BE2C (cell line): ENCODE measurements at regions not wholly inside any gene's neighbourhood (a gene's known extent, or its start where the extent isn't known, plus 50 kb on each side); places are given as distances from the start of the nearest gene placed in this dataset.
A peak's percentile ranks its signal among the peaks of the same experiment; 100 is the strongest.
"Not testable (repeated sequence)": the region's sequence is repeated elsewhere in the genome, so short reads cannot be mapped to it uniquely, and the experiment has no call there.

ENCODE experiments used
- DNase-seq: peaks from one replicate; pipeline ENCODE4 v3.0.0-alpha.2; 2020
- H3K27me3 ChIP-seq: fragments of 250-450 bp; sonication (Bioruptor Pico); 2 replicates; pipeline ENCODE4 v1.5.1; 2020; ENCODE audit warnings: mild to moderate bottlenecking
- H3K36me3 ChIP-seq: fragments of 250-450 bp; sonication (Bioruptor Pico); 2 replicates; pipeline ENCODE4 v1.5.1; 2020; ENCODE audit warnings: mild to moderate bottlenecking
- H3K4me1 ChIP-seq: fragments of 250-450 bp; sonication (Bioruptor Pico); 2 replicates; pipeline ENCODE4 v1.5.1; 2020
- H3K4me3 ChIP-seq: 2 replicates; pipeline ENCODE4 v1.5.1; 2011; ENCODE audit warnings: low read depth, low read length
- H3K9me3 ChIP-seq: fragments of 250-450 bp; sonication (Bioruptor Pico); 2 replicates; pipeline ENCODE4 v1.5.1; 2020
- TF ChIP-seq, protein P1 (sequence below): IDR thresholded peaks from 2 replicates; pipeline ENCODE4 v1.5.1; 2012; ENCODE audit warnings: mild to moderate bottlenecking, low read depth, low read length

DNA sequence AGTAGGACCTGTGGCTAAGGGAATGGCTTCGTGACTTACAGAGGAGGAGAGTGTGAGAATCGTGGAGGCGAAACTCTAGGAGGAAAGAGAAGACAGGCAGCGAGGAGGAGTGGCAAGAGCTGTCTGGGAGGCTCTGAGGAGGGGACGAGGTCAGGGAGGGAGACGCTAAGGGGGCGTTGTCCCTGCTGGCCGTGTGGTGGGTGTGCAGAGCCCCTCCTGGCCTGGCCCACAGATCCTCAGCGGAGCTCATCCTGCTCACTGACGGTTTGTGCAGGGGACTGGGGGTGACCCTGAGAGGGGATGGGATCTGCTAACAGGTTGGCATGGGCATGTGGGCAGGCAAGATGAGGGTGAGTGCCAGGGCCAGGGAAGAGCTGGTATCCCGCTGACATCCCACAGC, 56.5 kb upstream of the PRR5 start:
- H3K27me3 ChIP-seq: no peaks in the 10 kb centered on the region
- no peaks in the 10 kb centered on the region for H3K36me3 ChIP-seq
- H3K9me3 ChIP-seq: no peaks in the 10 kb centered on the region
- H3K4me3 ChIP-seq: no peak overlapping the region
- TF ChIP-seq, protein P1, sequence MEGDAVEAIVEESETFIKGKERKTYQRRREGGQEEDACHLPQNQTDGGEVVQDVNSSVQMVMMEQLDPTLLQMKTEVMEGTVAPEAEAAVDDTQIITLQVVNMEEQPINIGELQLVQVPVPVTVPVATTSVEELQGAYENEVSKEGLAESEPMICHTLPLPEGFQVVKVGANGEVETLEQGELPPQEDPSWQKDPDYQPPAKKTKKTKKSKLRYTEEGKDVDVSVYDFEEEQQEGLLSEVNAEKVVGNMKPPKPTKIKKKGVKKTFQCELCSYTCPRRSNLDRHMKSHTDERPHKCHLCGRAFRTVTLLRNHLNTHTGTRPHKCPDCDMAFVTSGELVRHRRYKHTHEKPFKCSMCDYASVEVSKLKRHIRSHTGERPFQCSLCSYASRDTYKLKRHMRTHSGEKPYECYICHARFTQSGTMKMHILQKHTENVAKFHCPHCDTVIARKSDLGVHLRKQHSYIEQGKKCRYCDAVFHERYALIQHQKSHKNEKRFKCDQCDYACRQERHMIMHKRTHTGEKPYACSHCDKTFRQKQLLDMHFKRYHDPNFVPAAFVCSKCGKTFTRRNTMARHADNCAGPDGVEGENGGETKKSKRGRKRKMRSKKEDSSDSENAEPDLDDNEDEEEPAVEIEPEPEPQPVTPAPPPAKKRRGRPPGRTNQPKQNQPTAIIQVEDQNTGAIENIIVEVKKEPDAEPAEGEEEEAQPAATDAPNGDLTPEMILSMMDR: no peak
- H3K4me1 ChIP-seq: no peaks in the 10 kb centered on the region
- no peak for DNase-seq

DNA sequence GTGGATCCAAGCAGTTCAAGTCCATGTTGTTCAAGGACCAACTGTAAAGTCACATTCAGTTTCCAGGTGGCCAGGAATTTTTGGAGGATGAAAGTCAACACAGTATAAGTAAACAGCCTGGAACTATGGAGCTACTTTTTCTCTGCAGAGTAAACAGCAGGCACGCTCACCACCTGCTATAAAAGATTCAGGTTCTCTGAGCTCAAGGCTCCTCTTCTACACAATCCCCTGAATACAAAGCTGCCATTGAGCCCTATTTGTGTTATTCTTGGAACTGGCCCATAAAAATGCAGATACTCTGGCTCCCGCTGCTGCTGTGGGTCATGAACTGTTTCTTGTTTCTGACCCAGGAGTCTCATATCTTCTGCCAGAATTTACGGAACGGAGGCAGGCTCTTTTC, 56.9 kb upstream of the PRR5 start:
- TF ChIP-seq, protein P1: no peak

DNA sequence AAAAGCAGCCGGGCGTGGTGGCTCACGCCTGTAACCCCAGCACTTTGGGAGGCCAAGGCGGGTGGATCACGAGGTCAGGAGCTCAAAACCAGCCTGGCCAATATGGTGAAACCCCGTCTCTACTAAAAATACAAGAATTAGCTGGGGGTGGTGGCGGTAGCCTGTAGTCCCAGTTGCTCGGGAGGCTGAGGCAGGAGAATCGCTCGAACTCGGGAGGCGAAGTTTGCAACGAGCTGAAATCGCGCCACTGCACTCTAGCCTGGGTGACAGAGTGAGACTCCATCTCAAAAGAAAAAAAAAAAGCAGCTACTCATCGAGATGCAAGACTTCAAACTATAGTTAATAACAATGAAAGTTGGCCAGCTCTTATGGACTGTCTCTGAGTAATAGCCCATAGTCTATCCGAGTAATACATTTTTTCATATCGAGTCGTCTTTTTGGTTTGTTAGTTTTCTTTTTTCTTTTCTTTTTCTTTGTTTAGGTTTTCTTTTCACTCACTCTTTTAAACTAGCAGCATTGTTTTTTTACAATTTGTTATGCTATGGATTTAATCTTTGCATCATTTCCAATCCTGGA, 58.4 kb upstream of the PRR5 start:
- not testable (repeated sequence) for DNase-seq, H3K36me3 ChIP-seq, H3K27me3 ChIP-seq, H3K4me3 ChIP-seq, H3K9me3 ChIP-seq, H3K4me1 ChIP-seq

More for the DNA sequence above, 56.9 kb upstream of the PRR5 start:
- H3K36me3 ChIP-seq: no peaks in the 10 kb centered on the region
- no peaks in the 10 kb centered on the region for H3K4me1 ChIP-seq
- H3K27me3 ChIP-seq: no peaks in the 10 kb centered on the region
- DNase-seq: no peak
- H3K4me3 ChIP-seq: no peak overlapping the region
- no peaks in the 10 kb centered on the region for H3K9me3 ChIP-seq

DNA sequence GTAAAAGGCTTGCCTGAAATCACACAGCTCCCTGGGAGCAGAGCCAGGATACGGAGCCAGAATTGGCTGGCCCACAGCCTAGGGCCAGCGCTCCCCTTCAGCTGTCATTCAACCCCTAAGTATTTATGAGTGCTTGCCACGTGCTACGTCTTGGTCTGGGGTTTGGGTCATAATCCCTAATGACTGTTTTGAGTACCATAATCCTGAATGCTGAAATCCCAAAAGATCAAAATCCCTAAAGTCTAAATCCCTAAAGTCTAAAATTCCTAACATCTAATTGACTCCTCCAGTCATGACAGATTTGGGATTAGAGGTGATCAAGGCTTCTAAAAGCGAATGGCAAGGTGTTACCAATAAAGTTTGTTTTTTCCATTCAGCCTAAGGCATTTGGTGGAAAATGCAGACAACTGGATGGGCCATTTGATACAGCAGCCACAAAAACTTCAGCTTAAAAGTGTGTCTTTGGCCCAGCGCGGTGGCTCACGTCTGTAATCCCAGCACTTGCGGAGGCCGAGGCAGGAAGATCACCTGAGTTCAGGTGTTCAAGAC, 59.8 kb upstream of the PRR5 start:
- no peak overlapping the region for H3K4me3 ChIP-seq
- H3K27me3 ChIP-seq: no peaks in the 10 kb centered on the region
- no peaks in the 10 kb centered on the region for H3K36me3 ChIP-seq
- DNase-seq: no peak
- H3K4me1 ChIP-seq: no peaks in the 10 kb centered on the region
- TF ChIP-seq, protein P1: no peak
- no peaks in the 10 kb centered on the region for H3K9me3 ChIP-seq

DNA sequence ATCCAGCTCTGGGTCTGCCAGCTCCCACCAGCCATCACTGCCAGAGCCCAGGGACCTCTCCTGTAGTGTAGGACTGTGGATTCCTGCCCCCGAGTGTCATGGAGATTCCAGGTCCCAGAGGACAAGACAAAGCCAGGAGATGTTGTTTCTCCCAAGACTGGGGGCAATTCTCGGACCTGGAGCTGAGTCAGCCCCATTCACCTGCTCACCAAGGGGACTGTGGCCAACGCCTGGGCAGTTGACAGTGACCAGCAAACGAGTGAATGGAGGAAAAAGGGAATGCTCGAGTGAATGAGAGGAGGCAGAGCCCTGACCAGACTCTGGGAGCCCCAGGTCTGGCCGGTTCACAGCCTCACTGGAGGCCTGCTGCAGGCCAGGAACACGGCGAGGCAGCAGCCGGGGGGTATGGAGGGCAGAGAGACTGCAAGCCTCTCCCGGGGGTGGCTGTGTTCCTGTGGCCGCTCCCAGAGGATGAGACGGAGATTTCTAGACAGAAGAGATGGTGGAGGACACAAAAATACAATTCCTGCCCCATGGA, 61.3 kb upstream of the PRR5 start:
- DNase-seq: no peak
- Histone ChIP-seq H3K36me3 (no peaks in the 10 kb centered on the region), H3K4me1 (no peaks in the 10 kb centered on the region), H3K27me3 (no peaks in the 10 kb centered on the region), H3K4me3 (no peak overlapping the region), H3K9me3 (no peaks in the 10 kb centered on the region)
- TF ChIP-seq, protein P1: no peak

DNA sequence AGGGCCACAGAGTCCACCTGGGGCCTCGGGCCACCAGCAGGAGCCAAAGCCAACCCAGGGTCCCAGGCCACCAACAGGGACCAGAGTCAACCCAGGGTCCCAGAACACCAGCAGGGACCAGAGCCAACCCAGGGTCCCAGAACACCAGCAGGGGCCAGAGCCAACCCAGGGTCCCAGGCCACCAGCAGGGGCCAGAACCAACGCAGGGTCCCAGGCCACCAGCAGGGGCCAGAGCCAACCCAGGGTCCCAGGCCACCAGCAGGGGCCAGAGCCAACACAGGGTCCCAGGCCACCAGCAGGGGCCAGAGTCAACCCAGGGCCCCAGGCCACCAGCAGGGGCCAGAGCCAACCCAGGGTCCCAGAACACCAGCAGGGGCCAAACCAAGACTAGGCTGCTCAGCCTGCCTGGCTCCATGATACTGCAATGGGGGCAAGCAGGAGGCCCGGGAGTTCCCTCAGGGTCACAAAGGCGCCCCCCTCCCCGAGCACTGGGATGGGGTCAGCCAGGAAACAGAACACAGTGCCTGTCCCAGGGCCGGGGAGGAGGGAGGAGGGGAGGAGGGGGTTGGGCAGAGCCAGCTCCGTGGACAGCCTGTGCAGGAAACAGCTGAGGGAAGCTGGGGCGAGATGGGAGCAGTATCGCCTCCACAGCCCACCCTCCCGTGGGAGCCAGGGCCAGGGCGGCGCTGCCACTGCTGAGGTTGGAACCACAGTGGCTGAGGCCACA, 62.0 kb upstream of the PRR5 start:
- Histone ChIP-seq H3K4me1 (no peaks in the 10 kb centered on the region), H3K36me3 (no peaks in the 10 kb centered on the region), H3K4me3 (no peak overlapping the region), H3K9me3 (no peaks in the 10 kb centered on the region), H3K27me3 (no peaks in the 10 kb centered on the region)
- DNase-seq: no peak
- TF ChIP-seq, protein P1: 0 out of 2 replicates have a peak, but pooled peaks have one; percentile 2
